ENCODE measurements at regions not wholly inside any gene's neighbourhood (a gene's known extent, or its start where the extent isn't known, plus 50 kb on each side); places are given as distances from the start of the nearest gene placed in this dataset.

GRCh38 chr2:181275643-181276070, 181.5 kb upstream of the ITGA4 start:
- TF ChIP-seq POU6F1 (CRISPR knock-in tag; IDR thresholded peaks at IDR 0.05; ENCODE audit: borderline replicate concordance, low read depth) (no peak), GLIS3 (CRISPR knock-in tag; IDR thresholded peaks at IDR 0.05) (no peak), ZC3H10 (CRISPR knock-in tag; IDR thresholded peaks at IDR 0.05) (no peak), BACH2 (CRISPR knock-in tag; IDR thresholded peaks at IDR 0.05; ENCODE audit: borderline replicate concordance) (no peak)
- TF ChIP-seq, protein P1, sequence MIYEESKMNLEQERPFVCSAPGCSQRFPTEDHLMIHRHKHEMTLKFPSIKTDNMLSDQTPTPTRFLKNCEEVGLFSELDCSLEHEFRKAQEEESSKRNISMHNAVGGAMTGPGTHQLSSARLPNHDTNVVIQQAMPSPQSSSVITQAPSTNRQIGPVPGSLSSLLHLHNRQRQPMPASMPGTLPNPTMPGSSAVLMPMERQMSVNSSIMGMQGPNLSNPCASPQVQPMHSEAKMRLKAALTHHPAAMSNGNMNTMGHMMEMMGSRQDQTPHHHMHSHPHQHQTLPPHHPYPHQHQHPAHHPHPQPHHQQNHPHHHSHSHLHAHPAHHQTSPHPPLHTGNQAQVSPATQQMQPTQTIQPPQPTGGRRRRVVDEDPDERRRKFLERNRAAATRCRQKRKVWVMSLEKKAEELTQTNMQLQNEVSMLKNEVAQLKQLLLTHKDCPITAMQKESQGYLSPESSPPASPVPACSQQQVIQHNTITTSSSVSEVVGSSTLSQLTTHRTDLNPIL (CRISPR knock-in tag; IDR thresholded peaks at IDR 0.05; ENCODE audit: low read depth): no peak

All from SK-N-SH treated with all-trans-retinoic acid at 6 μM for 48 hours (cell line).